ENCODE measurements at regions not wholly inside any gene's neighbourhood (a gene's known extent, or its start where the extent isn't known, plus 50 kb on each side); places are given as distances from the start of the nearest gene placed in this dataset.

DNA sequence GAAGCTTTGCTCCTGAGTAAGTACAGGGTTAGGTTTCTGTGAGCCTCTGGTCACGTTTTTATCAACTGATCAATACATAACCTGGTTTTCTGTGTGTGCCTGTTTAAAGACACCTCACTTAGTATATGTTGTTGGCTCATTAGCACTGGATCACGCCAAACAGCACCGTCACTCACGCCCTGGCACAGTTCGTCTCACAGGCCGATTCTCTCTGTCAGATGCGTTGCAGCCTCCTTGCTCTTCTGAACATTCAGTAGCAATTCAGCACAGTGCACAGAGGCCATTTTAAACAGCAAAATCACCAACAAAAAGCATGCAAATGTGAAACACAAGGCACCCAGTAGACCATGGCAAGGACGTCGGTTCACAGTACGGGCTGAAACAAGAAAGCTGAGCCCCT, 288.5 kb downstream of the IRS2 start:
- no peak for DNase-seq
- Histone ChIP-seq H2BK5ac (ENCODE audit: insufficient read length, low read length) (no peak overlapping the region), H4K20me1 (ENCODE audit: control insufficient read depth, insufficient read depth, insufficient read length) (no peaks in the 10 kb centered on the region), H3K9ac (ENCODE audit: extremely low read depth, insufficient read length, low read length) (no peak overlapping the region), H4K91ac (ENCODE audit: insufficient read length, low read depth, low read length) (no peak overlapping the region), H3K4me1 (ENCODE audit: insufficient read depth, low read length) (no peaks in the 10 kb centered on the region), H3K9me3 (ENCODE audit: control insufficient read depth, low read depth, low read length) (no peaks in the 10 kb centered on the region), H3K23ac (ENCODE audit: insufficient read length, low read depth, low read length) (no peak overlapping the region), H2BK15ac (ENCODE audit: low read depth, low read length) (no peak overlapping the region), H3T11ph (ENCODE audit: low read length) (no peak overlapping the region), H2AFZ (ENCODE audit: low read length) (no peak overlapping the region), H2AK5ac (ENCODE audit: insufficient read length, low read length) (no peak overlapping the region), H3K23me2 (ENCODE audit: insufficient read length, low read depth, low read length, poor library complexity, severe bottlenecking) (no peaks in the 10 kb centered on the region), H3K4me2 (ENCODE audit: insufficient read depth, insufficient read length, low read length) (no peak overlapping the region), H2BK120ac (ENCODE audit: low read depth, low read length, poor library complexity, severe bottlenecking) (no peak overlapping the region), H3K56ac (ENCODE audit: insufficient read length, low read depth, low read length) (no peak overlapping the region), H3K79me1 (ENCODE audit: insufficient read depth, low read depth, low read length, poor library complexity, severe bottlenecking) (no peaks in the 10 kb centered on the region), H3K79me2 (ENCODE audit: insufficient read depth, low read length) (no peaks in the 10 kb centered on the region; the same call in 1 of the 2 replicates), H4K5ac (ENCODE audit: insufficient read length, low read depth, low read length) (no peak overlapping the region), H2BK12ac (ENCODE audit: insufficient read length, low read depth, low read length) (no peak overlapping the region), H3K14ac (ENCODE audit: insufficient read depth, low read length) (no peak overlapping the region), H4K8ac (replicated peaks; ENCODE audit: insufficient read length, low read depth, low read length) (no peak overlapping the region), H3K27me3 (ENCODE audit: insufficient read depth, low read length) (no peaks in the 10 kb centered on the region; the same call in 1 of the 2 replicates), H3K27ac (ENCODE audit: insufficient read length, low read depth, low read length) (no peak overlapping the region), H2BK20ac (ENCODE audit: low read depth, low read length, poor library complexity, severe bottlenecking) (no peak overlapping the region), H3K4ac (ENCODE audit: low read depth, low read length) (no peak overlapping the region), H3K18ac (ENCODE audit: insufficient read length, low read depth, low read length) (no peak overlapping the region)
- Mint-ChIP-seq H3K4me3 (no peak overlapping the region), H3K27me3 (ENCODE audit: low read depth) (no peaks in the 10 kb centered on the region; the same call in 1 of the 2 replicates), H3K36me3 (ENCODE audit: insufficient read depth in 1 of 3, low read depth in 3 of 3) (no peaks in the 10 kb centered on the region; a peak in 1 of 7 replicates), H3K9me3 (no peaks in the 10 kb centered on the region), H3K4me1 (0 out of 4 replicates have a peak, but pooled peaks cover 4% of the 10 kb centered on the region in 2 experiments), H3K27ac (no peak overlapping the region)
- TF ChIP-seq, protein P1, sequence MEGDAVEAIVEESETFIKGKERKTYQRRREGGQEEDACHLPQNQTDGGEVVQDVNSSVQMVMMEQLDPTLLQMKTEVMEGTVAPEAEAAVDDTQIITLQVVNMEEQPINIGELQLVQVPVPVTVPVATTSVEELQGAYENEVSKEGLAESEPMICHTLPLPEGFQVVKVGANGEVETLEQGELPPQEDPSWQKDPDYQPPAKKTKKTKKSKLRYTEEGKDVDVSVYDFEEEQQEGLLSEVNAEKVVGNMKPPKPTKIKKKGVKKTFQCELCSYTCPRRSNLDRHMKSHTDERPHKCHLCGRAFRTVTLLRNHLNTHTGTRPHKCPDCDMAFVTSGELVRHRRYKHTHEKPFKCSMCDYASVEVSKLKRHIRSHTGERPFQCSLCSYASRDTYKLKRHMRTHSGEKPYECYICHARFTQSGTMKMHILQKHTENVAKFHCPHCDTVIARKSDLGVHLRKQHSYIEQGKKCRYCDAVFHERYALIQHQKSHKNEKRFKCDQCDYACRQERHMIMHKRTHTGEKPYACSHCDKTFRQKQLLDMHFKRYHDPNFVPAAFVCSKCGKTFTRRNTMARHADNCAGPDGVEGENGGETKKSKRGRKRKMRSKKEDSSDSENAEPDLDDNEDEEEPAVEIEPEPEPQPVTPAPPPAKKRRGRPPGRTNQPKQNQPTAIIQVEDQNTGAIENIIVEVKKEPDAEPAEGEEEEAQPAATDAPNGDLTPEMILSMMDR (conservative IDR thresholded peaks at IDR 0.05) = no peak
- no CpG with 5 or more reads among the region's 10 CpGs for WGBS (ENCODE audit: extremely low coverage, insufficient read length, low lambda C conversion rate)

Data from H9 (cell line).